SK-N-SH (cell line): ENCODE measurements at regions not wholly inside any gene's neighbourhood (a gene's known extent, or its start where the extent isn't known, plus 50 kb on each side); places are given as distances from the start of the nearest gene placed in this dataset.

Experiments
- CTCF ChIA-PET: fragments of 300-600, 350-600 bp; formaldehyde crosslinking; extraction: SDS; loops from one replicate; lab custom pipeline; 2021; lab: Yijun Ruan, JAX
- POLR2A ChIA-PET: fragments of 350-600 bp; sonication (Branson Sonifier 250); formaldehyde crosslinking; extraction: SDS; loops from one replicate; lab custom pipeline; 2020; ENCODE audit warnings: antibody characterized with exemption, inconsistent platforms; lab: Yijun Ruan, JAX
- DNase-seq: peaks from one replicate; pipeline ENCODE4 v3.0.0; 2012
- H2AFZ ChIP-seq: fragments of 200-600 bp; sonication (generic); 2 replicates; pipeline ENCODE4 v1.8.1; 2016; ENCODE audit warnings: antibody characterized with exemption, mild to moderate bottlenecking, low read depth
- H3F3A ChIP-seq: fragments of 200-600 bp; sonication (generic); replicated peaks from 2 replicates; pipeline ENCODE3; 2016; ENCODE audit warnings: antibody characterized with exemption, mild to moderate bottlenecking; ENCODE audit not compliant: insufficient read depth
- H3K27ac ChIP-seq, 2 experiments: fragments of 200-500 bp in 1 of 2; fragments of 200-600 bp in 1 of 2; sonication (Bioruptor generic) in 1 of 2; sonication (generic), shearing (Covaris generic) in 1 of 2; 2 replicates each; pipeline versions ENCODE4 v1.5.1 to v1.6.1; 2014 to 2016; ENCODE audit warnings: low read depth in 2 of 2, inconsistent platforms in 1 of 2, low read length in 1 of 2, mild to moderate bottlenecking in 1 of 2, mixed read lengths in 1 of 2
- H3K27me3 ChIP-seq: fragments of 200-600 bp; sonication (generic), shearing (Covaris generic); 2 replicates; pipeline ENCODE4 v1.6.1; 2016; ENCODE audit warnings: mixed run types; ENCODE audit not compliant: insufficient read depth
- H3K36me3 ChIP-seq, 2 experiments: fragments of 200-500 bp in 1 of 2; fragments of 200-600 bp in 1 of 2; sonication (Bioruptor generic) in 1 of 2; sonication (generic) in 1 of 2; replicated peaks in 1 of 2; 2 replicates each; pipeline versions ENCODE3 to v1.5.1; 2014 to 2016; ENCODE audit warnings: low read length in 1 of 2, mild to moderate bottlenecking in 1 of 2; ENCODE audit not compliant: insufficient read depth in 2 of 2, control insufficient read depth in 1 of 2
- H3K4me1 ChIP-seq, 2 experiments: fragments of 200-500 bp in 1 of 2; fragments of 200-600 bp in 1 of 2; sonication (Bioruptor generic) in 1 of 2; sonication (generic), shearing (Covaris generic) in 1 of 2; 2 replicates each; pipeline versions ENCODE4 v1.5.1 to v1.6.1; 2014 to 2016; ENCODE audit warnings: low read depth in 1 of 2, low read length in 1 of 2, mixed run types in 1 of 2; ENCODE audit not compliant: insufficient read depth in 2 of 2, control insufficient read depth in 1 of 2
- H3K4me2 ChIP-seq: fragments of 200-600 bp; sonication (generic), shearing (Covaris generic); 2 replicates; pipeline ENCODE4 v1.6.1; 2017; ENCODE audit warnings: mixed run types
- H3K4me3 ChIP-seq, 2 experiments: fragments of 200-500 bp in 1 of 2; fragments of 200-600 bp in 1 of 2; sonication (Bioruptor generic) in 1 of 2; sonication (generic), shearing (Covaris generic) in 1 of 2; 2 replicates each; pipeline versions ENCODE4 v1.5.1 to v1.8.1; 2014 to 2016; ENCODE audit warnings: low read depth in 2 of 2, inconsistent platforms in 1 of 2, low read length in 1 of 2, mild to moderate bottlenecking in 1 of 2, mixed read lengths in 1 of 2, moderate library complexity in 1 of 2
- H3K79me2 ChIP-seq: fragments of 200-600 bp; sonication (generic); 2 replicates; pipeline ENCODE4 v1.8.1; 2017; ENCODE audit warnings: mild to moderate bottlenecking; ENCODE audit not compliant: insufficient read depth
- H3K9ac ChIP-seq: fragments of 200-600 bp; sonication (generic); 2 replicates; pipeline ENCODE4 v1.6.1; 2017; ENCODE audit warnings: mixed run types
- H3K9me2 ChIP-seq: fragments of 200-600 bp; sonication (generic); 2 replicates; pipeline ENCODE4 v1.6.1; 2017; ENCODE audit warnings: mixed run types
- H3K9me3 ChIP-seq: fragments of 200-600 bp; sonication (generic); 2 replicates; pipeline ENCODE4 v1.6.1; 2017; ENCODE audit warnings: mixed run types, mild to moderate bottlenecking, moderate library complexity
- H4K20me1 ChIP-seq: fragments of 200-600 bp; sonication (generic); 2 replicates; pipeline ENCODE4 v1.6.1; 2017; ENCODE audit warnings: mild to moderate bottlenecking, mixed run types; ENCODE audit not compliant: insufficient read depth
- CHD2 ChIP-seq: fragments of 150-350 bp; IDR thresholded peaks from 2 replicates; pipeline ENCODE4 v1.6.1; 2018; ENCODE audit warnings: low read length; ENCODE audit not compliant: partially characterized antibody
- EP300 ChIP-seq, 2 experiments: IDR thresholded peaks; 2 replicates each; pipeline versions ENCODE4 v1.4.0 to v1.6.1; 2012; ENCODE audit warnings: borderline replicate concordance in 1 of 2, low read depth in 1 of 2, low read length in 1 of 2
- EZH2phosphoT487 ChIP-seq: fragments of 200-600 bp; sonication (generic); IDR thresholded peaks from 2 replicates; pipeline ENCODE4 v1.6.1; 2017; ENCODE audit warnings: low read depth, mixed run types, mild to moderate bottlenecking, antibody characterized with exemption, moderate library complexity, borderline replicate concordance
- FOSL2 ChIP-seq: IDR thresholded peaks from 2 replicates; pipeline ENCODE4 v1.4.0; 2012; ENCODE audit warnings: low read depth, mild to moderate bottlenecking, moderate library complexity, borderline replicate concordance
- GATA2 ChIP-seq: sonication (generic); formaldehyde crosslinking; IDR thresholded peaks from 2 replicates; pipeline ENCODE4 v1.5.0; 2020; ENCODE audit warnings: mild to moderate bottlenecking, missing genetic modification reagents
- IRF3 ChIP-seq: fragments of 150-350 bp; IDR thresholded peaks from 2 replicates; pipeline ENCODE4 v1.6.1; 2016; ENCODE audit warnings: mild to moderate bottlenecking, low read depth, low read length
- MAX ChIP-seq: IDR thresholded peaks from 2 replicates; pipeline ENCODE4 v1.4.0; 2012; ENCODE audit warnings: low read depth
- MEF2A ChIP-seq: IDR thresholded peaks from 2 replicates; pipeline ENCODE4 v1.4.0; 2012; ENCODE audit warnings: low read depth, borderline replicate concordance
- NFIC ChIP-seq: IDR thresholded peaks from 2 replicates; pipeline ENCODE4 v1.4.0; 2012; ENCODE audit warnings: borderline replicate concordance
- NRF1 ChIP-seq: IDR thresholded peaks from 2 replicates; pipeline ENCODE4 v1.6.1; 2012; ENCODE audit warnings: low read depth, mild to moderate bottlenecking, low read length
- PBX3 ChIP-seq: IDR thresholded peaks from 2 replicates; pipeline ENCODE4; 2012
- POLR2AphosphoS5 ChIP-seq: IDR thresholded peaks from 2 replicates; pipeline ENCODE4 v1.6.1; 2012; ENCODE audit warnings: low read depth, low read length
- RFX5 ChIP-seq: IDR thresholded peaks from 2 replicates; pipeline ENCODE4 v1.6.1; 2012; ENCODE audit warnings: mild to moderate bottlenecking, improper control_type of control experiment, low read length
- RXRA ChIP-seq: IDR thresholded peaks from 2 replicates; pipeline ENCODE4 v1.4.0; 2012; ENCODE audit warnings: low read depth, mild to moderate bottlenecking, borderline replicate concordance
- SIN3A ChIP-seq: IDR thresholded peaks from 2 replicates; pipeline ENCODE4 v1.6.1; 2012; ENCODE audit warnings: low read depth, mild to moderate bottlenecking, low read length, moderate library complexity, borderline replicate concordance
- SMC3 ChIP-seq: IDR thresholded peaks from 2 replicates; pipeline ENCODE4 v1.6.1; 2012; ENCODE audit warnings: low read depth, low read length, improper control_type of control experiment
- TEAD4 ChIP-seq: IDR thresholded peaks from 2 replicates; pipeline ENCODE4 v1.4.0; 2012; ENCODE audit warnings: mild to moderate bottlenecking, borderline replicate concordance; ENCODE audit not compliant: insufficient read depth
- USF1 ChIP-seq: IDR thresholded peaks from 2 replicates; pipeline ENCODE4 v1.4.0; 2012; ENCODE audit warnings: low read depth, borderline replicate concordance
- USF2 ChIP-seq: fragments of 150-350 bp; IDR thresholded peaks from 2 replicates; pipeline ENCODE4 v1.6.1; 2017; ENCODE audit warnings: antibody characterized with exemption, low read length, low read depth, borderline replicate concordance
- YY1 ChIP-seq: IDR thresholded peaks from 2 replicates; pipeline ENCODE4 v1.4.0; 2012; ENCODE audit warnings: low read depth, mild to moderate bottlenecking
- WGBS: methylation state at CpG from one replicate; pipeline ENCODE4 v1.1.6; 2017; ENCODE audit warnings: low lambda C conversion rate; 5-methylcytosine and 5-hydroxymethylcytosine counted together

- Histone ChIP-seq H3K27ac (no peak overlapping the region), H3K36me3 (no peaks in the 10 kb centered on the region), H3F3A (no peaks in the 10 kb centered on the region), H3K9me2 (no peaks in the 10 kb centered on the region), H3K27me3 (no peaks in the 10 kb centered on the region), H3K4me2 (no peak overlapping the region), H3K4me1 (no peaks in the 10 kb centered on the region), H3K79me2 (no peaks in the 10 kb centered on the region), H2AFZ (no peak overlapping the region), H4K20me1 (no peaks in the 10 kb centered on the region), H3K9me3 (no peaks in the 10 kb centered on the region), H3K4me3 (no peak overlapping the region), H3K9ac (no peak overlapping the region)
- DNase-seq = no peak
- 14% methylated on average over 2 of the region's 2 CpGs for WGBS
- TF ChIP-seq NRF1 = no peak
- TF ChIP-seq USF2 = no peak
- TF ChIP-seq YY1 = no peak
- no peak for TF ChIP-seq USF1
- TF ChIP-seq GATA2 (CRISPR knock-in tag) = no peak
- TF ChIP-seq RFX5 = no peak
- TF ChIP-seq SMC3 = no peak
- TF ChIP-seq FOSL2 = no peak
- no peak for TF ChIP-seq SIN3A
- no peak for TF ChIP-seq POLR2AphosphoS5
- no peak for TF ChIP-seq EP300 (IDR thresholded peaks at IDR 0.05; ENCODE audit: borderline replicate concordance in 1 of 2, low read depth in 1 of 2, low read length in 1 of 2)
- no peak for TF ChIP-seq CHD2
- TF ChIP-seq MAX = no peak
- TF ChIP-seq RXRA = no peak
- TF ChIP-seq IRF3 = no peak
- no peak for TF ChIP-seq NFIC
- no peak for TF ChIP-seq TEAD4
- TF ChIP-seq PBX3 = no peak
- no peak for TF ChIP-seq EZH2phosphoT487
- no peak for TF ChIP-seq MEF2A
- CTCF ChIA-PET = interaction anchor here (0.9 kb wide), 1 partner anchor 24 kb away, joined by 3 read pairs; no protein-coding TSS in a partner anchor
- POLR2A ChIA-PET = no interaction called here
Observed at GRCh38 chr5:117614408-117614807, 1039.8 kb upstream of the SEMA6A start.
